Activated CD8-positive, alpha-beta memory T cell treated with anti-CD3 and anti-CD28 coated beads, Interleukin-2, amount 50 U/mL, for 1 hour (primary cell): ENCODE measurements at regions not wholly inside any gene's neighbourhood (a gene's known extent, or its start where the extent isn't known, plus 50 kb on each side); places are given as distances from the start of the nearest gene placed in this dataset.
"Not testable (repeated sequence)": the region's sequence is repeated elsewhere in the genome, so short reads cannot be mapped to it uniquely, and the experiment has no call there.

Experiments used
- DNase-seq: peaks from one replicate; pipeline ENCODE4 v3.0.0-alpha.2; 2020; ENCODE audit errors: extremely low read depth

DNA sequence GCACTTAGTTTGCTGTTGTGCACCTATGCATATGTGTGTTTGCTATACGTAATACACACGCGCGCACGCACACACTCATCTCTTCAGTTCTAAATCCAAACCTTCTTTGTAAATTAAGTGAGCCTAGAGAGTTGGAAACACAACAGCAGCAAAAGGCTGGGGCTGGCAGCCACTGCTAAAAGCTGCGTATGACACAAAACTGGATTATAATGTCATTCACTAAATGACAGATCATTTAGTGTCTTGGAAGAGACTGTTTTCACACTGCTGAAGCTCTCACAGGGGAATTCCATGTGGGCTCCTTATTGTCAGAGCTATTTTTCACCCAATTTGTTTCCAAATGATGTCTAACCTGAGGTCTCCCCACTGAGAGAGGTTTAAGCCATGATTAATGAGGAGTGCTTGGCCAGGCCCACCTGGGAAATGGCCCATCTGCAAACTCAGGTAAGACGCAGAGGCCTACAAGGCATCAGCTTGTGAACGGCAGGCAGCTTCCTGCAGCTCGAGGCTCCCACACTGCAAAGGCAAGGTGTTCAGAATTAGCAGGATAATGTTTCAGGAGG is 94.2 kb downstream of the OLIG3 start:
- no peak for DNase-seq

DNA sequence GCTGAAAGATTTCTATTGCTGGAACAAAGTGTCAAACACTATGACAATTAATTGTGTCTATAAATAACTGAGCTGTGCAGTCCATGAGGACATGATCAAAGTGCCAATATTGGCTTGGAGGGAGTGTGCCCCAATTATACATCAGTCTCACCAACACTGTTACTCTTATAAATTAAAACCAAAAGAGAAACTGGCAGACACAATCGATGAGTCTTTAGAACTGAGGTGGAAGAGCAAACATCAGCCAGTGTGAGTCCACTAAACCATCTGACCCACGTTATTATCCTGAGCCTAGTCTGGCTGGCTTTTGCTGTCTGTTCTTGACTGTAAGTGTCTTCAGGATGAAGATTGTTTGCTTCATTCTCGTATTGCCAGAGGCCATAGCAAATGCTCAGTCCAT is 98.9 kb downstream of the OLIG3 start:
- DNase-seq: no peak

DNA sequence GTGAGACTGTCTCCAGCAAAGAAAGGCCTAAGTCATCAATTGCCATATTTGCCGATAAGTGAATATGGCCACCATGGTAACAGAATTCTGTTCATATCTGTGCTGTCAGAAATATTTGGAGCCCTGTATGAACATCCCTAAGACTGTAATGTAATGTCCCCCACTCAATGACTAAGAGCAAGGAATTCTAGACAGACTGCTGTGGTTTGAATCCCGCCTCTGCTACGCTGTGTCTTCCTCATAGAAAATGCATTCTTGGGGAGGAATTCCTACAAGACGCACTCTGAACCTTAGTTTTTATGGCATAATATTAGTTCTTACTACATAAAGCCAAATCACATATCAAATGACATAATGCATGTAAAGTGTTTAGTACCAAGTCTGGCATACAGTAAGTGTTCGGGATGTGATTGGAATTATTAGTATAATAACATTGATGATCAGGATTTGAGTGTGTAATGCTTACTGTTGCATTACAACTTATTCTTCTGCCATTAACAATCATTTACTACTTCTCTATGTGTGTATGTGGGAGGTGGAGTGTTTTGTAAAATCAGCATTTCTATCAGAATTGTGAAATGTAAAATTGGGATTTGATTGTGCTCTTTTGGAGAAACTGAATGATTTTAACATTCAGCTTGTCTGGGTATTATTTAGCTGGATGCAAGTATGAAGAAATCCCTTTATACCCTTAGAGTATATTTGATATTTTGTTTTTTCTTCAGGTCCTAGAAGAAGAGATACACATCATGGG is 103.0 kb downstream of the OLIG3 start:
- no peak for DNase-seq

DNA sequence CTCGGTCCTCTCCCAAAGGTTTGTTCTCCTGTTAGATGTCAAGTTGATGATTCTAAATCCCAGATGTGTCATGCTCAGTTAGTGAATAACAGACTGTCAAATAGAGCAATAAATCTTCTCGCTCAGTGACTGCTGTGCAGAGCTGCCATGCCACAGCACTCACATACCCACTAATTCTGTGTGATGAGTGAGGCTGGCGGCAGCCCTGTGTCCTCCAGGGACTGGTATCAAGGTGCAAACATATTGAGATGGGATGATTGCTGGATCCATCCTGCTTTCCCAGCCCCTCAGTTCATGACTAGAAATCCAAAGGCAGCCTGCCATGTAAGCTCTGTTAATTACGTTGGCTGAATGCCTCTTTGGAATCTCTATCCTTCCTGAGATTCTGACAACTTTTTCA is 103.9 kb downstream of the OLIG3 start:
- no peak for DNase-seq

DNA sequence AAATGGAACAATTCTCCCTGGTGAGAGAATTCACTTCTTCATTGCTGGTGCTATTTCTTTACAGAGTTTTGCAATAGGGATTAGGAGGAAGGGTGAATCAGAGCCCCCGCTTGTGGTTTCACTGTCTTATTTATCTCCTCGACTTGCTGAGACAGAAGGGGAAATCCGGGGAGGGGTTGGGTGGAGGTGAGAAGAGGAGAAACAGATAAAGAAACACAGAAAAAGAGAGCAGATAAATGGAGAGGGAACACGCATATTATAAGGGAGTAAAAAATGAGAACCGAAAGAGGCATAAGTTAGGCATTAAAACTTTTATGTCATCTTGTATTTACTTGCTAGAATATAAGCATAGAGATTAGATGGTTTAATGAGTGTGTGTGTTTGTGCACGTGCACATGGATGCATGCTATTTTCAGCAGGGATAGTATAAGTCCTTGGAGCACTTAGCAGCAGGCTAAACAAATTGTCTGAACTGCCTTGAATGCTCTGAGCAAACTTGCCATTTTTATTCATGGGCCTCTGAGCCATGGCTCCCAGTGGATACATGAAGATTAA is 105.0 kb downstream of the OLIG3 start:
- peak; percentile 42 for DNase-seq

DNA sequence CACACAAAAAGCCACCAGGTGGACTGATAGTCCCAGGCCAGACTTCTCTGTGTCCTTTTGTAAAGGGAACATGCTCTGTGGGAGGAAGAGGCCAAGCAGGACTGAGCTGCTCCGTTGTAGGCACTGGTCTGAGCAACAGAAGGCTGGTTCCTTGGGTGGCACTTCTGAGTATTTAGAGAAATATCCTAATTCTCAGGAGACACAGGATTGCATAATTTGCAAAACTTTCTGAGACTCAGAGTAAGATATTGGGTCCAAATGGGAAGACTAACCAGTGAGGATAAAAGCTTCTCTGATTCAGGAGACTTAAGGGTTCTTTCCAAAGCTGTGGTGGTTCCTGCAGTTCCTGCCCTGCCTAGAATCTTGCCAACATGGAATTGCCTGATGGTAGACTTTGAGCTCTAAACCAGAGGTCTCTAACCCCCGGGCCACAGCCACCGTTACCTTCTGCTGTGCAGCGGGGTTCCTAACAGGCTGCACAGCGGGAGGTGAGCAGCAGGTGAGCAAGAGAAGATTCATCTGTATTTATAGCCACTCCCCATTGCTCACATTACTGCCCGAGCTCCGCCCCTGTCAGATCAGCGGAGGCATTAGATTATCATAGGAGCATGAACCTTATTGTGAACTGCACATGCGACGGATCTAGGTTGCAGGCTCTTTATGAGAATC is 107.0 kb downstream of the OLIG3 start:
- DNase-seq: no peak

DNA sequence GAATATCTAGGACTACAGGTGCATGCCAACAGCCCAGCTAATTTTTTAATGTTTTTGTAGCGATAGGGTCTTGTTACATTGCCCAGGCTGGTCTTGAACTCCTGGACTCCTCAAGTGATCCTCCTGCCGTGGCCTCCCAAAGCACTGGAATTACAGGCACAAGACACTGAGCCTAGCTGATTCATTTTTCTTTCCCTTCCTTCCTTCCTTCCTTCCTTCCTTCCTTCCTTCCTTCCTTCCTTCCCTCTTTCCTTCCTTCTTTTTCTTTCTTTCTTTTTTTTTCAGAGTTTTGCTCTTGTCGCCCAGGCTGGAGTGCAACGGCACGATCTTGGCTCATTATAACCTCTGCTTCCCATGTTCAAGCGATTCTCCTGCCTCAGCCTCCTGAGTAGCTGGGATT is 110.9 kb downstream of the OLIG3 start:
- DNase-seq: not testable (repeated sequence)

DNA sequence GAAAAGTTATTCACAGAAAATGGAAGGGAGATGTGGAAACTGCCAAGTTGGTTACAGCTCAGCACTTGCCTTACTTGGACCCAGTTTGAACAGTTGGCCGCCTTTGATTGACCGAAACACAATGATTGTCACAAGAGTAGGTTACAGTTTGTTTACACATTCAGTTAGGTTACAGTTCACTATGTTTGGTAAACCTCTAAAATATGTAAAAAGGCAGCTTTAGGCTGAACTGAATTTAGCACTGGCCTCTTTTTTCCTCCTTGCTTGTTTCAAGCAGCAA is 116.2 kb downstream of the OLIG3 start:
- no peak for DNase-seq

DNA sequence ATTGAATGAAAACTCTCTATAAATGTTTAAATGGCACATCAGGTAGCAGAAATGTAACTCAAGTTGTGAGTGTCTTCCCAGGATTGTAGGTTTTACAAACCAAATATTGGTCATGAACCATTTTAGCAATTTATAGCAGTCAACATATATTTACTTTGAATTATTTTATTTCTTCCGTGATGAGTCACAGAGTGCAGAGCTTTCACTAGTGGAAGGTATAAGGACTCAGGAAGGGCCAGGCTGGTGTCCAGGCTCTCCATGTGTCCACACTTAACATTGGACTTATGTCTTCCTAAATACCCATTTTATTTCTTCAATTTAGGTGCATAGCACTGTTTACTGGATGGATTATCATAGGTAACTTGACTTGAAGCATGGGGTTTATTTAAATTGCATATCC is 120.9 kb downstream of the OLIG3 start:
- no peak for DNase-seq

DNA sequence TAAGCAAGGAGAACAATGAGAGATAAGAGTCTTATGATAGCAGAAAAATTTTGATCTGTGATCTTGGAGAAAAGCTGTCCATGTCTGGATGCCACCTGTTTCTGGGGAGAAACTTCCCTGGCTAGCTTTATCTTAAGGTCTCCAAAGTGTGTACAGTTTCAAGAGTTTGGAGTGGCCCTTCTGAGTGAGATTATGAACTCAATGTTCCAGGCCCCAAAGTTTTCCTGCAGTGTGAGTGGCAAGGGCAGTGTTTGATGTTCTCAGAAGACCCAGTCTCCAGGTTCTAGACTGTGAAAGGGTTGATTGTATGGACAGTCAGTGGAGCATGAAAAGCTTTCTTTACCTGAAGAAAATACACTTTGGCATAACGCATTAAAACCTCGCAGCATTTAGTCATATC is 121.7 kb downstream of the OLIG3 start:
- no peak for DNase-seq

DNA sequence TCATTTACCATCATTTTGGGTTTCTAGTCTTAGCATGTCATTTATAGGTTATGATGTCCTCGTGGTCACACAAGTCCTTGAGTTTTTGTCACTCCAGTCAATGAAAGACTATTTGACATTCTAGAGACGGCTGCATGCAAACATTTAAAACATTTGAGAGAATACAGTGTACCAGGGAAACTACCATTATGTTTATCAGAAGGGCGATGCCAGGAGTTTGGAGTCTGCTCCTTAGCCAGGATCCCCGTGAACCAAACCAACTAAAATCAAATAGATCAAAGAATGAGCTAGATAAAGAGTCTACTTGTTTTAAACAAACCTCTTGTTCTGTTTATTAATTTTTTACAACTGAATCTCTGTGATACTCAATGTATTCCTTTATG is 122.6 kb downstream of the OLIG3 start:
- no peak for DNase-seq

DNA sequence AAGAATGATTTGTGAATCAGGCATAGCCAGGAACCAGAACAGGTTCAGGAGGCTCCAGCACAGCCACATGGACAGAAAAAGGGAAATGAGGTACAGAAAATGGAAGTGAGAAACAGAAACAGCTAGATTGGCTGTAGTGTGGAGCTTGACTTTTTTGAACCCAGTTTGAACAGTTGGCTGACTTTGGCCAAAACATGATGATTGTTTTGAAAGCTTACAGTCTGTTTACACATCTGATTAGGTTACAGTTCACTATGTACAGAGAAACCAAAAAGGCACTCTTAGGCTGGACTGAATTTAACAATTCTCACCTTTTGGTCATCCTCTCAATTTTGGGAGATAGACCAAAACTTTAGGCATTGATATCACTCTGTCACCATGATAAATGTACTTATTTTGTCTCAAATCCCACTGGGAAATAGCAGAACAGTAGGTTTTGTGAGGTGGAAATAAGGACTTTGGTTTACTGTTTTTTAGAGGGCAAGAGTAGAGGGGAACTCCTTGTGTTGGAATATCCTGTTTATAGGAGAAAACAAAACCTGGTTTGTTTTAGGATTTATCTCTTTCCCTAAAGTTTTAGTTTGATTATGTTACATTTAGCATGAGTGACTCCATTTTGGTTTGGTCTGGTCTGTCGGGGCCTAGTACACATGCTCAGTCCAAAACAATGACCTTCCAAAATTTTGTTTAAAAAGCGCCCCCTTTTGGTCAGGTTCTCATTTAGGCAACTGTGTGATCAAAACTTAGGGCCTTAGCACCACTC is 123.1 kb downstream of the OLIG3 start:
- no peak for DNase-seq

DNA sequence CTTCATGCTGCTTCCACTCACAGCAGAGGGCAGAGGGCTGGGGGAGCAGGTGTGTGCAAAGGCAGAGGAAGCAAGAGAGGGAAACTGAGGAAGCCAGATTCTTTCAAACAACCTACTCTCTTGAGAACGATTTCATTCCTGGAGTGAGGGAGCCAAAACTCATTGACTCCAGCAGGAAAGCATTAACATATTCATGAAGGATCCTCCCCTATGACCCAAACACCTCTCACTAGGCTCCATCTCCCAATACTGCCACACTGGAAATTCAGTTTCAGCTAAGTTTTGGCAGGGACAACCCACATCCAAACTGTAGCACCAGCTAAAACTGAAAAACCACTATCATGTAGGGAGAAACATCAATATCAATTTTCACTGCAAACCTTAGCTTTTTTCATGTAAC is 125.1 kb downstream of the OLIG3 start:
- DNase-seq: no peak

DNA sequence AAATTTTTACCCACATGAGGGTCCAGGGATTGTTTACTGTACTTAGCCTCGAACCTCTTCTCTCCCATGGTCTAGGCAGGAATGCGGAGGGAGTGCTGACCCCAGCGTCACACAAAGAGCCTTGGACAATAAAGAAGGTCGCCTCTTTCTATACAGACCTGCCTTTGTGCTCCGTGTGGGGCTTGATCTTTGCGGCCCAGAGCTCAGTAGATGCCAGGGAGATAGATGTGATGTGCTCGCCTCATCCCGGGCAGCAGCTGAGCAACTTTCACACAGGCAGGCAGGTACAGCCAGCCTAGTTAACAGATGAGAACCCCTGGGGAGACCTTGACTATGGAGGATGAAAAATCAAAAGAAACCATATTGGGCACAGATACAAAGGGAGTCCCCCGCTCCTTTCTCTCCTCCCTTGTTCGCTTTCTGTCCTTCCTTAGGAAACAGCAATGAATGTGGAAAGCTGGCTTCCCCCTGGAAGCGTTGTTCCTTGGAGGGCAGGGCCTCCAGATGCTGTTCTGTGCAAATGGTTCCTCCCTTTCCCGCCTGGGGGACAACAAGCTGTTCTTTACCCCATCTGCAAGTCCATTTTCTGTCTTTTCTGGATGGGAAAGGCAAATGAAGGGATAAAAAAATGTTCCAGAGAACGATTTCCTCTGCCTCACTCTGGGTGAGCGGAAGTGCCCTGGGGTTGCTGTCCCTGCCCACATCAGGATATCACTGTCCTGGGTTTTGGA is 128.3 kb downstream of the OLIG3 start:
- DNase-seq: no peak

DNA sequence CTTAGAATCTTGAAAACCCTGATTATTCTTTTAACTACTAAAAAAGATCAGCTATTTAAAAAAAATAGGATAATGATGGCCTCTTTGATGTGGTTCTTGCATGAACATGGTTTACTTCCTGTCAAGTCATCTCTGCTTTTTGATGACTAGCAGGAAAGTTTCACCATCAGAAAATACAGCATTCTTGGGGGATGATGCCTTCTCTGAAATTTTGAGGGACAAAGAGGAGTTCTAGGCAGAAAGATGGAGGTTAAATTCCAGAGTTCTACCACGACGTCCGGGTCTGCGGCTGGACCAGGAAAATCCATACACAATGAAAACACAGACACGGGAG is 130.4 kb downstream of the OLIG3 start:
- DNase-seq: no peak

DNA sequence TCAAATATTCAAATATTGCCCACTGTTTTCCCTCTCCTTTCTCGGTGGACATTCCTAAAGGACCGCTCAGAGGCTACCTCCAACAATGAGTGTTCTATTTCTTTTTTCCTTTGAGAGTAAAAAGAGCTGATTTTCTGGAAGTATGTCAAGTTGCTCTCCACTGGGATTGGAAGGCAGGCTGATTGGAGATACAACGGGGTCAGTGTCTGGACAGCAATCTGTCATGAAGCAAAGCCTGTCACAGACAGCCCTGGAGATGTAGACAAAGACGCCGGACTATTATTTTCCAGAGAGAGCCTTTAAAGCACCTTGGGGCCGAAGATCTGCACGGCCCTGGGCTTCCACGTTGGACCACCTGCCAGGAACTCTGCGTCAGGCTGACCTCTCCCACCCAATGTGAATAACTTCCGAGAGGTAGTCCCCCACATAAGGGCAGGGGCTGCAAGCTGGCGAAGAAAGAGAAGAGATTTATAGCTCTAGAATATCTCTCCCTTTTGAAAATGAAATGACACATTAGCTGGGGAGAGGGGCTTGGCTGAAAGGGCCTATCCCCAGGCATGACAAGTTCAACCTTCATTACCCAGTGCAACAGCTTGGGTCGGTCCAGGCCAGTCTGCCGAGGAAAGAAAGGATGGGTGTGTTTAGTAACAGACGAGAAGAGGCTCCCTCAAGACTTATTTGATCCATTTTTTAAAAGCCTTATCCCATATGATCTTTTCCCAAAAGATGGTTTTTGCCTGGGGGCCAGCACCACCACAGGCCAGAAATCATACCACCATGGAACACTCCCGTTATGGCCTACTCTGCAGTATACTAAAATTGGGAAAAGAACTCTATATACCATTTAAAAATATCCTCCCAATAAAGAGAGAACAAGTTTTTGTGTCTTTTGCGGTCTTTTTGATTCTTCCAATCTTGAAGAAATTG is 131.1 kb downstream of the OLIG3 start:
- no peak for DNase-seq

DNA sequence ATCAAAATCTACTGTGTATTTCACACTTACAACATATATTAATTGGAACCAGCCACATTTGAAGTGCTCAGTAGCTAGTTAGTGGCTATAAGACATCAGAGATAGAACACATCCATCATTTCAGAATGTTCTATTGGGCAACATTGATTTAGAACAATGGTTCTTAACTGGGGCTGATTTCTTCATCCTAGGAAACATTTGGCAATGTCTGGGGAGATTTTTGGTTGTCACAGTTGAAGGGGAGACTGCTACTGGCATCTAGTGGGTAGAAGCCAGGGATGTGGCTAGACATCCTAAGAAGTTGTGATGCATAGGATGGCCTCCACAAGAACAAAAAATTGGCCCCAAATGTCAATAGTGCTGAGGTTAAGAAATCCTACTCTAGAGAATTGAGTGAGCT is 132.5 kb downstream of the OLIG3 start:
- no peak for DNase-seq

DNA sequence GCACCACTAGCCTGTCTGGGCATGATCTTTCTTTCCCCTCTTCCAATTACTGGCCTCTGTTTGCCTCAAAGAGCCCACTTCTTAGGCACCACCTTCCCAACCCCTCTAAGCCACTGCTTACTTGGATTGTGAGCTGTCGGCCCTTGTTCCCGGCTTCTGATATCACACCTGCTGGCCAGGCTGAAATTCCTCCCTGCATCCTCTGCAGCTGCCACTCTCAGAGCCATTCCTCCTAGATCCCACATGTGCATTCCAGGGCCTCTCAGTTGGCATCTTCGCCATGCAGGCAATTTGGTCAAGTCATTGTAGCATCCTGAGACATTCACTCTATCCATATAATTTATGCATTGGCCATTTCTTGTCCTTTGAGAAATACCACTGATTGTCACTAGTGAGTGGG is 135.9 kb downstream of the OLIG3 start:
- DNase-seq: no peak

DNA sequence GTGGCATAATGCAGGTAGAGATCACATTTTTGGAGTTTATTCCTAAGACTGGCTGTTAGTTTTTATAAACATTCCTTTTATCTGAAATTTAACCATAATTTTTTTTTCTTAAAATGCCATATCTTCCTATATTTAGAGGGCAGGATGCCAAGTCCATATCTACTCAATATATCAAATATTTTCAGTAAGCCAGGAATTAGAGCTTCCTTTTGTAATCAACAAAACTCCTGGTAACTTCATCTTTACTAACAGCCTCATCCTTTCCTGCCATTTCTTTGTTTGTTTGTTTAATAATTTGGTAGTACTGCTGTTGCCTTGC is 136.3 kb downstream of the OLIG3 start:
- DNase-seq: no peak

DNA sequence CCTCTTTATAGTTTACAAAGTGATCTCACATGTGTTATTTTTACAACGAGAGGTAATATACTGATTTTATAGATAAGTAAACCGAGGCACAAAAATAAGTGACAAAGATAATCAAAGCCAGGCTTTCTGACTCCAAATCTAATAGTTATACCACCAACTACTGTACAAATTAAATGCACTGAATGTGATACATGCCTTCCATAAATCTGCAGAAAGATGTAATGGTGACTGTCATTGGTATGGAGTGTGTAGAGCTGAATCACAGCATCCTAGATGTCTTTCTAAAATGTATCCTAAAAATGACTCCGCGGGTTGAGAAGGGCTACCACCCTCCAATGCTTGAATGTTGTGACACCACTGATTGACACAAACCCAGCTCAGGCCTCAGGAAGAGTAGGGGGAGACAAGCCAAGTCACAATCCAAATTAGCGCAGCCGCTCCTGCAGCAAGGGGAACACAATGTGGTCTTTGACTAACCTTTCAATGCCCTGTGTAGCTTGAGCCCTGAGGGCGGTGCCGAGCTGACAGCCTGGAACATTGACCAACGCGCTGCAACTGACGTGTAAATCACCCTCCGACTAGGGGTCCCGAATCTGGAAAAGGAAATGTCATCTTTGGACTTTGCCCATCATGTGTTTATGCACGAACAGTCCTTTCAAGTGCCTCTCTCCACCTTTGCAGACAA is 136.8 kb downstream of the OLIG3 start:
- no peak for DNase-seq
